PFSK-1 (cell line): ENCODE measurements at regions not wholly inside any gene's neighbourhood (a gene's known extent, or its start where the extent isn't known, plus 50 kb on each side); places are given as distances from the start of the nearest gene placed in this dataset.

Experiments
- FOXP2 ChIP-seq: optimal IDR thresholded peaks from 2 replicates; pipeline ENCODE3; 2011; ENCODE audit warnings: borderline replicate concordance, control low read depth, inconsistent platforms; ENCODE audit not compliant: insufficient read depth; ENCODE audit errors: extremely low read length, extremely low read depth
- POLR2AphosphoS5 ChIP-seq: IDR thresholded peaks from 2 replicates; pipeline ENCODE4 v1.6.1; 2012; ENCODE audit warnings: low read depth, mild to moderate bottlenecking, control low read depth, low read length, moderate library complexity
- SIN3A ChIP-seq: IDR thresholded peaks from 2 replicates; pipeline ENCODE4 v1.6.1; 2012; ENCODE audit warnings: mild to moderate bottlenecking, low read length, moderate library complexity, borderline replicate concordance; ENCODE audit not compliant: insufficient read depth
- TAF1 ChIP-seq: IDR thresholded peaks from 2 replicates; pipeline ENCODE4 v1.6.1; 2012; ENCODE audit warnings: low read length, control low read depth, borderline replicate concordance; ENCODE audit not compliant: insufficient read depth
- TF ChIP-seq, protein P1 (sequence below), 2 experiments: IDR thresholded peaks; 2 replicates each; pipeline versions ENCODE4 v1.6.1 to v1.8.0; 2011 to 2012; ENCODE audit warnings: low read depth in 2 of 2, low read length in 2 of 2, control low read depth in 1 of 2, inconsistent platforms in 1 of 2, mild to moderate bottlenecking in 1 of 2, moderate library complexity in 1 of 2; ENCODE audit not compliant: insufficient read depth in 1 of 2

DNA sequence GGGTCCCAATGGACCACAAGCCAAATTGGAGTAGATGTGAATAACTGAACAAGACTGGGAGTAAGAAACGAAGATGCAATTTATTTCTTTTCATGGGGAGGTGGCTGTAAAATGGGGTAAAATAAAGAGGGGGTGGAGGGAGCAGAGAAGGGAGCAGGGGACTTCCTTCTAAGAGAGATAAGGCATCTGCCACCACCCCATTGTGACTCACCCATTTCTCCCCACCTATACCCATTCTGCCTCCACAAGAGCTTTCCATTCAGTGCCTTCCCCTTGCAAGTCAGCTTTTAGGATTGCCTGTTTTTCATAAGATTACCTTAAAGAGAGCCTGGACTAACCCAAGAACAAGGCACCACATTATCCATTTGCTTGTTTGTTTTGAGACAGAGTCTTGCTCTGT, 87.1 kb upstream of the PAX2 start:
- TF ChIP-seq, protein P1, sequence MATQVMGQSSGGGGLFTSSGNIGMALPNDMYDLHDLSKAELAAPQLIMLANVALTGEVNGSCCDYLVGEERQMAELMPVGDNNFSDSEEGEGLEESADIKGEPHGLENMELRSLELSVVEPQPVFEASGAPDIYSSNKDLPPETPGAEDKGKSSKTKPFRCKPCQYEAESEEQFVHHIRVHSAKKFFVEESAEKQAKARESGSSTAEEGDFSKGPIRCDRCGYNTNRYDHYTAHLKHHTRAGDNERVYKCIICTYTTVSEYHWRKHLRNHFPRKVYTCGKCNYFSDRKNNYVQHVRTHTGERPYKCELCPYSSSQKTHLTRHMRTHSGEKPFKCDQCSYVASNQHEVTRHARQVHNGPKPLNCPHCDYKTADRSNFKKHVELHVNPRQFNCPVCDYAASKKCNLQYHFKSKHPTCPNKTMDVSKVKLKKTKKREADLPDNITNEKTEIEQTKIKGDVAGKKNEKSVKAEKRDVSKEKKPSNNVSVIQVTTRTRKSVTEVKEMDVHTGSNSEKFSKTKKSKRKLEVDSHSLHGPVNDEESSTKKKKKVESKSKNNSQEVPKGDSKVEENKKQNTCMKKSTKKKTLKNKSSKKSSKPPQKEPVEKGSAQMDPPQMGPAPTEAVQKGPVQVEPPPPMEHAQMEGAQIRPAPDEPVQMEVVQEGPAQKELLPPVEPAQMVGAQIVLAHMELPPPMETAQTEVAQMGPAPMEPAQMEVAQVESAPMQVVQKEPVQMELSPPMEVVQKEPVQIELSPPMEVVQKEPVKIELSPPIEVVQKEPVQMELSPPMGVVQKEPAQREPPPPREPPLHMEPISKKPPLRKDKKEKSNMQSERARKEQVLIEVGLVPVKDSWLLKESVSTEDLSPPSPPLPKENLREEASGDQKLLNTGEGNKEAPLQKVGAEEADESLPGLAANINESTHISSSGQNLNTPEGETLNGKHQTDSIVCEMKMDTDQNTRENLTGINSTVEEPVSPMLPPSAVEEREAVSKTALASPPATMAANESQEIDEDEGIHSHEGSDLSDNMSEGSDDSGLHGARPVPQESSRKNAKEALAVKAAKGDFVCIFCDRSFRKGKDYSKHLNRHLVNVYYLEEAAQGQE (IDR thresholded peaks at IDR 0.05; ENCODE audit: insufficient read depth in 1 of 2, low read depth in 2 of 2, low read length in 2 of 2): no peak
- TF ChIP-seq POLR2AphosphoS5 (no peak), SIN3A (no peak), TAF1 (no peak), FOXP2 (no peak)
